ENCODE measurements at regions not wholly inside any gene's neighbourhood (a gene's known extent, or its start where the extent isn't known, plus 50 kb on each side); places are given as distances from the start of the nearest gene placed in this dataset.

DNA sequence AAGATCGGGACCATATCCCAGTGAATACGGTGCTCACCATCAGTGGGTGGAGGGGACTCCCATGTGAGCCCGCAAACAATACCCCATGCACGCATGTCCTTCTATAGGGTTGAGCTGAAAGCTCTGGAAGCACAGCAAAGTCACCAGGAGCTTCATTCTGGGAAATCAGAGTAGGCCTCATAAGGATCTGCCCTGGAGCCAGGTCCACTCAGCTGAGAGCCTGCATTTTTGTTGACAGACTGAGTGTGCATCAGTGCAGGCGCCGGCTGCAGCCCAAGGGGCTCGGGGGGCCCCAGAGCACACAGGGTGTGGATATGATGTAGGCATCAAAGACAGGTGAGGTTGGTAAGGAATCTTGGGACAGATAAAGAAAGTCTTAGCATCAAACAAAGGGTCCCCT, 79.8 kb upstream of the CD93 start (continued):
- TF ChIP-seq CHCHD3 (CRISPR knock-in tag; IDR thresholded peaks at IDR 0.05) = no peak
- TF ChIP-seq ZNF311 (CRISPR knock-in tag; IDR thresholded peaks at IDR 0.05) = no peak
- no peak for TF ChIP-seq TBP (optimal IDR thresholded peaks at IDR 0.05; ENCODE audit: low read depth, low read length)
- TF ChIP-seq THRA (IDR thresholded peaks at IDR 0.05) = no peak
- TF ChIP-seq GATAD2B (IDR thresholded peaks at IDR 0.05; ENCODE audit: borderline replicate concordance) = no peak
- TF ChIP-seq NBN (IDR thresholded peaks at IDR 0.05; ENCODE audit: low read depth) = no peak
- TF ChIP-seq BMI1 (IDR thresholded peaks at IDR 0.05; ENCODE audit: low read length) = no peak

DNA sequence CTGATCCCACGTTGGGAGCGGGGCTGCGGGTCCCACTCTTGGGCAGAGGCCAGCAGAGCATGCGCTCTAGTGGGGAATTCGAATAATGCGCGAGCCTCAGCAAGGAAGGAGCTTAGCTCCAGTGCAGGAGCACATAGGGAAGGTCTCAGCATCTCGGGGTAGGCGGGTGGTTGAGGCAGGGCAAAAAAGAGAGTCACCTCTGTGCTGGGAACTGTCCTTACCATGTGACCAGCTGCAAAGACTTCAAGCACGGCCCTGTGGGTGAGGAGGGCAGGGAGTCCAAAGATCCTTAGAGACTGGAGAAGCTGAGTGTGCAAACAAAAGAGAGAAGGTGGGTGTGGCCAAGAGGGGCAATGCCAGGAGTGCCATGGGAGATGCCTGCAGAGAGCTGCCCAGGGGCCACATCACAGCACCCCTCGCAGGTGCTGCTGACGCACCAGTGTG, 79.2 kb upstream of the CD93 start:
- CTCF ChIA-PET (ENCODE audit: low intra/inter-chr PET ratio) = no interaction called here
- peaks cover 19 to 24% of the 10 kb centered on the region in 2 experiments for H3K4me1 ChIP-seq (replicated peaks in 1 of 2; ENCODE audit: control insufficient read depth in 2 of 2, insufficient read depth in 2 of 2, low read length in 2 of 2)
- H3K27me3 ChIP-seq (ENCODE audit: control insufficient read depth in 2 of 2, insufficient read depth in 2 of 2, low read length in 2 of 2) = no peaks in the 10 kb centered on the region
- peak; percentile 23 for FAIRE-seq
- in situ Hi-C loops (cut with MboI) (no loop called here), intact Hi-C loops (cut with micrococcal nuclease) (no loop called here)
- no peaks in the 10 kb centered on the region for H3K9me3 ChIP-seq (replicated peaks; ENCODE audit: control insufficient read depth, insufficient read depth, low read depth, low read length)
- 57% methylated on average over 12 of the region's 12 CpGs for WGBS (ENCODE audit: insufficient coverage, low coverage, missing lambda C conversion rate)
- no peaks in the 10 kb centered on the region for H4K20me1 ChIP-seq (replicated peaks; ENCODE audit: control insufficient read depth, insufficient read depth, low read length)
- H3K9me1 ChIP-seq (ENCODE audit: control insufficient read depth, insufficient read depth, low read length) = no peaks in the 10 kb centered on the region
- no peak overlapping the region for H3K27ac ChIP-seq (ENCODE audit: extremely low read depth, low read depth, low read length)
- H3K36me3 ChIP-seq (ENCODE audit: control insufficient read depth, insufficient read depth, low read length) = no peaks in the 10 kb centered on the region
- POLR2A ChIA-PET = interaction anchor here (1.0 kb wide), 1 partner anchor 13 kb away, joined by 4 read pairs; no protein-coding TSS in a partner anchor
- no TSS peak for BruUV-seq (replicated peaks)
- no peaks in the 10 kb centered on the region for H3K79me2 ChIP-seq (ENCODE audit: control insufficient read depth, insufficient read depth, low read length)
- H3K4me3 ChIP-seq = no peak overlapping the region
- no peak overlapping the region for H3K4me2 ChIP-seq (ENCODE audit: insufficient read depth, low read length)
- H2AFZ ChIP-seq (ENCODE audit: low read depth, low read length) = peak overlapping the region; percentile 55; the same call in 1 of the 2 replicates
- ATAC-seq = peak; percentile 38; the same call in 1 of the 3 replicates
- peak overlapping the region in 1 of 2 experiments; percentile 59; a peak in 1 of 4 replicates for H3K9ac ChIP-seq (ENCODE audit: insufficient read depth in 1 of 2, low read depth in 2 of 2, low read length in 2 of 2)
- DNase-seq (ENCODE audit: extremely low read depth in 1 of 4, low spot score in 3 of 4) = peak in 2 of 4 experiments; percentile 32 to 36
- TF ChIP-seq, protein P1, sequence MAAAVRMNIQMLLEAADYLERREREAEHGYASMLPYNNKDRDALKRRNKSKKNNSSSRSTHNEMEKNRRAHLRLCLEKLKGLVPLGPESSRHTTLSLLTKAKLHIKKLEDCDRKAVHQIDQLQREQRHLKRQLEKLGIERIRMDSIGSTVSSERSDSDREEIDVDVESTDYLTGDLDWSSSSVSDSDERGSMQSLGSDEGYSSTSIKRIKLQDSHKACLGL (CRISPR knock-in tag; IDR thresholded peaks at IDR 0.05; ENCODE audit: borderline replicate concordance, poor library complexity, severe bottlenecking) = no peak
- no peak for TF ChIP-seq ZNF444 (CRISPR knock-in tag; IDR thresholded peaks at IDR 0.05)
- no peak for TF ChIP-seq ZNF354B (CRISPR knock-in tag; IDR thresholded peaks at IDR 0.05)
- TF ChIP-seq ETS2 (tag; IDR thresholded peaks at IDR 0.05; ENCODE audit: borderline replicate concordance, poor library complexity, severe bottlenecking) = no peak
- no peak for TF ChIP-seq HLTF (IDR thresholded peaks at IDR 0.05)
- peak in 1 of 2 experiments; percentile 59; a peak in 2 of 4 replicates for TF ChIP-seq RAD21 (CRISPR knock-in tag; conservative IDR thresholded peaks at IDR 0.05 in 1 of 2, IDR thresholded peaks at IDR 0.05 in 1 of 2)
- TF ChIP-seq NFIC (IDR thresholded peaks at IDR 0.05) = peak; percentile 74
- no peak for TF ChIP-seq ZNF644 (tag; IDR thresholded peaks at IDR 0.05; ENCODE audit: low read depth)
- peak; percentile 43 to 47 for TF ChIP-seq NRF1 (conservative IDR thresholded peaks at IDR 0.05 in 1 of 2, IDR thresholded peaks at IDR 0.05 in 1 of 2)
- no peak for TF ChIP-seq TCF7 (IDR thresholded peaks at IDR 0.05; ENCODE audit: borderline replicate concordance)
- TF ChIP-seq MBD2 (IDR thresholded peaks at IDR 0.05; ENCODE audit: borderline replicate concordance, low read depth) = no peak
- no peak for TF ChIP-seq HDAC6 (IDR thresholded peaks at IDR 0.05; ENCODE audit: low read depth, low read length)
- no peak for TF ChIP-seq VEZF1 (CRISPR knock-in tag; IDR thresholded peaks at IDR 0.05)
- no peak for TF ChIP-seq ZFPM2 (CRISPR knock-in tag; IDR thresholded peaks at IDR 0.05)
